ENCODE measurements at regions not wholly inside any gene's neighbourhood (a gene's known extent, or its start where the extent isn't known, plus 50 kb on each side); places are given as distances from the start of the nearest gene placed in this dataset.

GRCh38 chr7:52317921-52318320 lies 717.5 kb upstream of the POM121L12 start:
- no peak for DNase-seq (ENCODE audit: low read depth)
- TF ChIP-seq, protein P1, sequence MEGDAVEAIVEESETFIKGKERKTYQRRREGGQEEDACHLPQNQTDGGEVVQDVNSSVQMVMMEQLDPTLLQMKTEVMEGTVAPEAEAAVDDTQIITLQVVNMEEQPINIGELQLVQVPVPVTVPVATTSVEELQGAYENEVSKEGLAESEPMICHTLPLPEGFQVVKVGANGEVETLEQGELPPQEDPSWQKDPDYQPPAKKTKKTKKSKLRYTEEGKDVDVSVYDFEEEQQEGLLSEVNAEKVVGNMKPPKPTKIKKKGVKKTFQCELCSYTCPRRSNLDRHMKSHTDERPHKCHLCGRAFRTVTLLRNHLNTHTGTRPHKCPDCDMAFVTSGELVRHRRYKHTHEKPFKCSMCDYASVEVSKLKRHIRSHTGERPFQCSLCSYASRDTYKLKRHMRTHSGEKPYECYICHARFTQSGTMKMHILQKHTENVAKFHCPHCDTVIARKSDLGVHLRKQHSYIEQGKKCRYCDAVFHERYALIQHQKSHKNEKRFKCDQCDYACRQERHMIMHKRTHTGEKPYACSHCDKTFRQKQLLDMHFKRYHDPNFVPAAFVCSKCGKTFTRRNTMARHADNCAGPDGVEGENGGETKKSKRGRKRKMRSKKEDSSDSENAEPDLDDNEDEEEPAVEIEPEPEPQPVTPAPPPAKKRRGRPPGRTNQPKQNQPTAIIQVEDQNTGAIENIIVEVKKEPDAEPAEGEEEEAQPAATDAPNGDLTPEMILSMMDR (IDR thresholded peaks at IDR 0.05; ENCODE audit: low read depth, low read length, missing control alignments), result no peak
- no peak overlapping the region for H3K4me3 ChIP-seq (ENCODE audit: low read depth, low read length)

DNA sequence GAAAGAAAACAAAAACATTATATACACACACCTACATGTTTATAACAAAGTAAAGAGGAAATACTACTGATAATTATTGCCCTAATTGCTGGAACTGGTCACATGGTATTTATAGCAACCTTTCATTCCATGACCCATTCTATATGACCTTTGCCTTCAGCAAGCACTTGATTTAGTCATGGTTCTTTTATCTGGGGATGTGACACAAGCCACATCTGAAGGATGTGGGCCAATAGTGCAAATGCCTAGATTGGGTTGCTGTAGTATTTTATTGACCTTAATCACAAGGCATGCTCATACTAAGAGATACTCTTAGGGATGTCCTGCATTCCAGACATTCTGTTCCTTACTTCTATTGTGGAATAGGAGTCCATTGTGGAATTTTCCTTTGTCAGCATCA lies 723.5 kb upstream of the POM121L12 start:
- no peak for DNase-seq (ENCODE audit: low read depth)
- no peak overlapping the region for H3K4me3 ChIP-seq (ENCODE audit: low read depth, low read length)
- TF ChIP-seq, protein P1 (IDR thresholded peaks at IDR 0.05; ENCODE audit: low read depth, low read length, missing control alignments), result no peak

GRCh38 chr7:52309631-52310030 lies 725.8 kb upstream of the POM121L12 start:
- no peak overlapping the region for H3K4me3 ChIP-seq (ENCODE audit: low read depth, low read length)
- TF ChIP-seq, protein P1 (IDR thresholded peaks at IDR 0.05; ENCODE audit: low read depth, low read length, missing control alignments), result no peak
- DNase-seq (ENCODE audit: low read depth), result no peak

DNA sequence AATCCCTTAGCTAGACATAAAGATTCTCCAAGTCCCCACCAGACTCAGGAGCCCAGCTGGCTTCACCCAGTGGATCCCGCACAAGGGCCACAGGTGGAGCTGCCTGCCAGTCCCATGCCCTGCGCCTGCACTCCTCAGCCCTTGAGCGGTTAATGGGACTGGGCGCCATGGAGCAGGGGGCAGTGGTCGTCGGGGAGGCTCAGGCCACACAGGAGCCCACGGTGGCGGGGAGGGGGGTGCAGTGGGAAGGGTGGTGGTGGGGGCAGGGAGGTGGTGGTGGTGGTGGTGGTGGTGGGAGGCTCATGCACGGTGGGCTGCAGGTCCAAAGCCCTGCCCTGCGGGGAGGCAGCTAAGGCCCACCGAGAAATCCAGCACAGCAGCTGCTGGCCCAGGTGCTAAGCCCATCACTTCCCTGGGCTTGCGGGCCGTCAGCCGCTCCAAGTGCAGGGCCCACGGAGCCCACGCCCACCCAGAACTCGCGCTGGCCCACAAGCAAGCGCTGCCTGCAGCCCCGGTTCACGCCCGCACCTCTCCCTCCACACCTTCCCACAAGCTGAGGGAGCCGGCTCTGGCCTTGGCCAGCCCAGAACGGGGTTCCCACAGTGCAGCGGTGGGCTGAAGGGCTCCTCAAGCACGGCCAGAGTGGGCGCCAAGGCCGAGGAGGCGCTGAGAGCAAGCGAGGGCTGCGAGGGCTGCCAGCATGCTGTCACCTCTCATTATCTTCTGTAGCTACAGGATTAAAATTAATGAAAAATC lies 732.5 kb upstream of the POM121L12 start:
- TF ChIP-seq, protein P1 (IDR thresholded peaks at IDR 0.05; ENCODE audit: low read depth, low read length, missing control alignments), result no peak
- DNase-seq (ENCODE audit: low read depth), result no peak

DNA sequence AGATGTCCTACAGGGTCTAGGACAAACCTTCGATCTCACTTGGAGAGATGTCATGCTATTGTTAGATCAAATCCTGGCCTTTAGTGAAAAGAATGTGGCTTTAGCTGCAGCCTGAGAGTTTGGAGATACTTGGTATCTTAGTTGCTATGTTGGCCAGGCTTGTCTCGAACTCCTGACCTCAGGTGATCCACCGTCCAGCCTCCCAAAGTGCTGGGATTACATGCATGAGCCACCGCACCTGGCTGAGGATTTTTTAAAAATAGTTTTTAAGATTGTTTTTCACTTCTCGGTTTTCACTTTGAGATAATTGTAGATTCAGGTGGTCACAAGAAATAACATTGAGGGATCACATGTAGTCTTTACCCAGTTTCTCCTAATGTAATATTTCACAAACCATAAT lies 738.3 kb upstream of the POM121L12 start:
- no peak for DNase-seq (ENCODE audit: low read depth)
- H3K4me3 ChIP-seq (ENCODE audit: low read depth, low read length), result no peak overlapping the region
- TF ChIP-seq, protein P1 (IDR thresholded peaks at IDR 0.05; ENCODE audit: low read depth, low read length, missing control alignments), result no peak

More for the DNA sequence above, 732.5 kb upstream of the POM121L12 start:
- no peak overlapping the region for H3K4me3 ChIP-seq (ENCODE audit: low read depth, low read length)

DNA sequence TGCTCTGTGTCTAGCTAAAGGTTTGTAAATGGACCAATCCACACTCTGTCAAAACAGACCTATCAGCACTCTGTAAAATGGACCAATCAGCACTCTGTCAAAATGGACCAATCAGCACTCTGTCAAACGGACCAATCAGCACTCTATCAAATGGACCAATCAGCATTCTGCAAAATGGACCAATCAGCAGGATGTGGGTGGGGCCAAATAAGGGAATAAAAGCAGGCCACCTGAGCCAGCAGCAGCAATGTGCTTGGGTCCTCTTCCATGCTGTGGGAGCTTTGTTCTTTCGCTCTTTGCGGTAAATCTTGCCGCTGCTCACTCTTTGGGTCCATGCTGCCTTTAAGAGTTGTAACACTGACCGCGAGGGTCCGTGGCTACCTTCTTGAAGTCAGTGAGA lies 740.5 kb upstream of the POM121L12 start:
- TF ChIP-seq, protein P1 (IDR thresholded peaks at IDR 0.05; ENCODE audit: low read depth, low read length, missing control alignments), result no peak
- no peak overlapping the region for H3K4me3 ChIP-seq (ENCODE audit: low read depth, low read length)

DNA sequence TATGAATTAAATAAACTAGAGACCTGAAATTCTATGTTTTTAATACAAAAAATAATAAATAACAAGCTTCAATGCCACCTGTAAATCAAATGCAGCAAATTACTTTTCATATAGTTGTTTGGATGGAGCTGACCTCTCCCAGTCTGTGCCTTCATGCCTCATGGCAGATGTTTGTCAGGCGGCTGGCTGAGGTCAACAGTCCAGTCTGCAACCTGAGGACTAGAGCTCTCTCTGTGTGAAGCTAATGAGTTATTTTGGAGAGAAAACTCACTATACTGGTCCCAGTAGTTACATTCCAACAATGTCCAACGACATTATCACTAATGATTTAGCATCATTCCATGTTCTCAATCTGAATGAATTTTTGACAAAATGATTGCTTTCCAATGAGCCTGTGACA lies 746.2 kb upstream of the POM121L12 start:
- no peak overlapping the region for H3K4me3 ChIP-seq (ENCODE audit: low read depth, low read length)
- TF ChIP-seq, protein P1 (IDR thresholded peaks at IDR 0.05; ENCODE audit: low read depth, low read length, missing control alignments), result no peak
- no peak for DNase-seq (ENCODE audit: low read depth)

More for the DNA sequence above, 740.5 kb upstream of the POM121L12 start:
- DNase-seq (ENCODE audit: low read depth), result no peak
